Left kidney (tissue), 1 donor: ENCODE measurements at regions not wholly inside any gene's neighbourhood (a gene's known extent, or its start where the extent isn't known, plus 50 kb on each side); places are given as distances from the start of the nearest gene placed in this dataset.
A peak's percentile ranks its signal among the peaks of the same experiment; 100 is the strongest.
"Not testable (repeated sequence)": the region's sequence is repeated elsewhere in the genome, so short reads cannot be mapped to it uniquely, and the experiment has no call there.

ENCODE experiments used
- DNase-seq: peaks from one replicate; pipeline ENCODE4 v3.0.0-alpha.2; 2013

DNA sequence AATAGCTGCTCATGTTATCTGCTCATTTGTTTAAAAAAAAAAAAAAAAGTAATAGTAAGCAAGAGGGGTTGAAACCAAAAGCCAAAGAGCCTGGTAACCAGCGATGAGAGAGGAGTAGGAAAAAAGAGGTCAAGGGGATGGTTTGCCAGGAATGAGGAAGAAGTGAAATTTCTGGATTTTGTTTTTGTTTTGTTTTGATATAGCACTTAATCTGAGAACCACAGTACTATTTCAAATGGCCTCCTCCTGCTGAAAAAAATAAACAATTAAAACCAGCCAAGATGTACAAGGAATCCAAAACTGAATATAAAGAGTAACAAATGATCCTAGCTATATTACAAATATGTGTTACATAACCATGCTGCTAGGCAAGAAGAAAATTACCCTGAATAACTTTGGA, 213.1 kb downstream of the FGFR2 start:
- no peak for DNase-seq

DNA sequence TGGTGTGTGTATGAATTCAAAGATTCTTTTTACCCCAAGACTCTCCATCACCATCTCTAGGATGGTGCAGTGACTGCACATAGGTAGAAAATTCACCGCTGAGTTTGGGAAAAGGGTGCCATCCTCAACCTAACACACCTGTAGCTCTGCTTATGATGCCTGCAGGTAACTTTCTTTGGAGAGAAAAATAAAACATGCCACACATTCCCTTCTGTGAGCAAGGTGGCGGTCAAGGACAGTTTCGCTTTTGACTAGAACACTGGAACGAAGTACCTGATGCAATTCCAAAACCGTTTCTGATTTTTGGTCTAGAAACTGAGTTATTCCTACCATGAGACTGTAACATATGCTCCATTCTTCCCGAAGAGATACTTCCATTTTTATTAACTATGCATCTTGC, 205.6 kb downstream of the FGFR2 start:
- DNase-seq = no peak

DNA sequence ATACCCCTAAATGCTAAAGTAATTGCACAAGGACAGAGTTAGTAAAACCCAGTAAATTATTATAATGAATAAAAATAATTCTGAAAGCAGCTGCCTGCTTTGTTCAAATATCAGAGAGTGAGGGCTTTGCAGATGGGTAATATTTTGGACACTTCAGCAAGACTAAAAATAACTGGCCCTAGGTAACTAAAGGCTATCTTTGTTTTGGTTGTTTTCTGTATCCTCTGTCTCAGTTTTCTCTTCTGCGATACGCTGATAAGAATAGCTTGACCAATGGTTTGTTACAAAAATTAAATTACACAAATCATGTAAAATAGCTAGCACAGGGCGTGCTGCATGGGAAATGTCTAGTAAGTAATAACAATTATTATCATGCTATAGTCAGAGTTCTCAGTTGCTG, 204.7 kb downstream of the FGFR2 start:
- DNase-seq = no peak

DNA sequence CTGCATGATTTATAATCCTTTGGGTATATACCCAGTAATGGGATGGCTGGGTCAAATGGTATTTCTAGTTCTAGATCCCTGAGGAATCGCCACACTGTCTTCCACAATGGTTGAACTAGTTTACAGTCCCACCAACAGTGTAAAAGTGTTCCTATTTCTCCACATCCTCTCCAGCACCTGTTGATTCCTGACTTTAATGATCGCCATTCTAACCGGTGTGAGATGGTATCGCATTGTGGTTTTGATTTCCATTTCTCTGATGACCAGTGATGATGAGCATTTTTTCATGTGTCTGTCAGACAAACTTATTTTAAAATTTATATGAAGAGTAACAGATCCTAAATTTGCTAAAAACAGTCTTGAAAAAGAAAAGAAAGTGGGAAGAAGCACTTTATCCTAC, 197.7 kb downstream of the FGFR2 start:
- not testable (repeated sequence) for DNase-seq

DNA sequence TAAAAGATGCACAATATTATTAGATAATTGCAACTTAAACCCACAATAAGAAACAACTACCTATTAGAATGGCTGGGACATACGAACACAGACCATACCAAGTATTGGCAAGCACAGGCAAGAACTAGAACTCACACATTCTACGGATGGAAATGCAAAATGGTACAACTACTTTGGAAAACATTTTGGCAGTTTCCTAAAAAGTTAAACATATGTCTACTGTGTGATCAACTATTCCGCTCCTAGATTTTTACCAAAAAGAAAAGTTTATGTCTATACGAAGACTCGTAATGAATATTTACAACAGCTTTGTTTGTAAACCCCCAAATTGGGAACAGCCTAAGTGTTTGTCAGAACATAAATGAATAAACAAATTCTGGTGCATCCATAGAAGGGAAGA, 194.7 kb downstream of the FGFR2 start:
- DNase-seq = no peak

DNA sequence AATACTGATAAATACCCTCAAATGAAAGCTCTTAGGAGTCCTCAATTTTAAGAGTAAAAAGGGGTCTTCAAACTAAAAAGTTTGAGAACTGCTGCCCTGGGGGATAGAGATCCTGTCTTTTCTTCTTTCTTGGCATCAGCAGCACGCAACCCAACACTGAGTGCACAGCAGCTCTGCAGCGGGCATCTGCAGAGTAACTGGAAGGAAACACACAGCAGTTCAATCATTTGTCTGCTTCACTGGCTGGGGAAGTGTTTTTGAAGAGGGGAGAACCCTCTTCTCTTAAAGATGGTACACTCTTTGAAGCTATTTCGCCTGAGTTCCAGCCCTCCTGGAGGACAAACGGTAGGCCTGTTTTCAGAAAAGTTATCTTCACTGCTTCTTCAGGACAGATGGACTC, 193.6 kb downstream of the FGFR2 start:
- no peak for DNase-seq

DNA sequence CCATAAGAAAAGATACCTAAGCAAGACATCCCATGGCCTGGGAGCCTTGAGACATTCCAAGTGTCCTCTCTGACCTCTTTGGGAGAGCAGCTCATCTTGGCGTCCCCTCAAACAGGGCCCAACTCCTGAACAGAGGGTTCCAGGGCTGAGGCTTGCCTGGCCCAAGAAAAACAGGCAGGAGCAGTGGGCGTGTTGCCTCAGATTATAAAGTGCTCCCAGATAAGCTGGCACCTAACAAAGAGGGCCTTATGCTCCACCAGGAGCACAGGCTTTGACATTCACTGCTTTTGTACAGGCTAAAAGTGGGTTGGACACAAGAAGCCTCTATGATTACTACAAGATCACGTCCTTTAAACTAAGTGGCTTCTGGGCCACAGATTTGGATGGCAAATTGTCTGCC, 193.1 kb downstream of the FGFR2 start:
- DNase-seq = no peak

DNA sequence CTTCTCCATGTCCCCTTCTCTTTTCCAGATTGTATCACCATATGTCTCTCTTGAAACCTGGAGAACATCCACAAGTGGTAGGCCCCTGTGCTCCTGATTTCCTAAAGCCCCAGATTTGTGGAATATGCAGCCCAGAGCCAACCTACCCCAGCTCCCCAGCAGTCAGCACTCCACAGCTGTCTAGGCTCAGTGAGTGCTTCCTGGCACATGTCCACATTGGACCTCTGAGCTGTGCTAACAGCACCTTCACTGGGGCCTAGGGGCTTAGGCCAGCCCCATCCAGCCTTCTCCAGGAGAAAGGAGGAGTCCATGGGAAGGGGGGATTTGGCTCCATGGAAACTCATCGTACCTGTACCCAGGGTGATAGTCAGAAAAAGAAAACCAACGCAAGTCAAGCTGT, 192.7 kb downstream of the FGFR2 start:
- no peak for DNase-seq

DNA sequence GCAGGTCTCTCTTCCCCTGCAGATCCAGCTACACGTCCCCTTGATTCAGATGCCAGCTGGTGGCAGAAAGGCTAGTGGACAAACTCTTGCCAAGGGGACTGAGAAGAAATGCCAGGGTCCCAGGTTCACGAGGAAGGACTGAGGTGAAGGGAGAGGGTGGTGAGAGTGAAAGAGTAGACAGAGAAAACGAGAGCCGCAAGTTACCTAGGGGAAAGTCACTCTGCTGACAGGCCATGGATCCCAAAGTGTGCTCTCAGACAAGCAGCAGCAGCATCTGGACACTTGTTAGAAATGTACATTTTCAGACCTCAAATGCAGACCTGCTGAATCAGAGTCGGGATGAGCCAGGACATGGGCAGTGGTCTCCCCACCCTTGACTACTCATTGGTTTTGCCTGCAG, 192.3 kb downstream of the FGFR2 start:
- no peak for DNase-seq

DNA sequence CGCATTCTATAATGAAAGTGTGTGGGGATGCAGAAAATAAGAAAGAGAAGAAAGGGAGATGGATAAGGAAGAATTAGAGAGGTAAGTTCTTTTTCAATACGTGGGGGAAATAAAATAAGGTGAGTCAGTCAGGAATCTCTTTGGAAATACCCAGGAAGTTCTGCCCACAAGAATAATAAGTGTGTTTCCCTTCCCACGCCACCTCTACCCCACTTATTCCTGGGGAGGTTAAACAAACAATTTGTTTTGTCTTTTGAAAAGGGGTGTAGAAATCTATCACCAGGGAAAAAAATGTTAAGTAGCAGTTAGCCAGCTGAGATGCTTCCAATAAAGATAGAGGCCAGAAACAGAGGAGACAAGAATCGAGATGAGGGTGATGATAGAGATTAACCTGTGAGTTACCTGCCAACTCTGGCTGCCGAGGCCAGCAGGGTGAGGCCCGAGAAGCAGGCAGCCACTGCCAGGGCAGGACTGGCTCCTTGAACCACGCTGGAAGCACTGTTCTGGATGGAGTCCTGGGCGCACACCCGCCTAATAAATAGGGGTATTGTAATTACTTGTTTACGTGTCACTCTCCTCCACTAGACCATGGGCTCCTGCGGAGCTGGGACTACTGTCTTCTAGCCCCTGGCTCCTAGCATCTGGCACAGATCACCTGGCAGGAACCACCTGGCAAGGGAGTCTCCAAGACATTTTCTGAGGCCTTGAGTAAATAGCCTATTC, 191.3 kb downstream of the FGFR2 start:
- DNase-seq = no peak

DNA sequence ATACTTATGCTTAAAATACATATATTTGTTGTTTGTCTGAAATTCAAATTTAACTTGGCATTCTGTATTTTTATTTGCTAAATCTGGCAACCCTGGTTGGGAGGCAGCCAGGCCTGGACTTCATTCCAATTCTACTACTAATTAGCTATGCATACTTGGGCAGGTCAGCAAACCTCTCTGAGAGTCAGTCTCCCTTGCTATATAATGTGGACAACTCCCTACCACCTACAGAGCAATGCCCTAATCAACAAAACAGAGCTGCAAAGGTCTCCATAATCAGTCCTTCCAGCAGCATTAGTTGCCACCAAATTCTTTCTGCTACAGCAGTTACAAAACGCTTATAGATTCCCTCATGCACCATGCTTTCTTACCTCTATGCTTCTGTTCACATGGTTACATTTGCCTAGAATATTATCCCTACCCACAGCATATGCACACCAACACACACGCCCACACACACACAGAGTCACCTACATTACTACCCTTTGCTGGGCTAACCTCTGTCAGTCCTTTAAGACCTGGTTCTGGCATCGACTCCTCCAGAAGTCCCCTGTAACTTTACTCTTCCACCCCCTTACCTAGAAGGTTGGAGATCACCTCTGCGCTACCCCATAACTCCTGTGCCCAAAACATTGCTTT, 188.7 kb downstream of the FGFR2 start:
- no peak for DNase-seq

DNA sequence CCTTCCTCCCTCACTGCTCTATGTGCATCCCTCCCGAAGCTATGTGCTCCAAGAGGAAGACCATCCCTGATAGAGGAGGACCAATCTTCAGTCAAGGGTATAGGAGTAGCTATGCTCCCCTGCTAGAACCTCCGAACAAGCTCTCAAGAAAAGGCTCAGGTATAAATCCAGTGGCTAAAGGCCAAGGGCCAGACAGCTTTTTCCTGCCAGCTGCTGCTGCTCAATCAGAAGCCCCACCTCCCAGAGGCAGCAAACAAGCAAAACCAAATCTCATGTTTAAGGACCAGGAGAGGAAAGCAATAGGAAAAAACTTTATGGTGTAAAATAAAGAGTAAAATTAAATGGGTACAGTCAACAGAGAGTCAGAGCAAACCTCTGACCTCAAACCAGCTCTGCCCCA, 187.2 kb downstream of the FGFR2 start:
- DNase-seq = peak; percentile 53

DNA sequence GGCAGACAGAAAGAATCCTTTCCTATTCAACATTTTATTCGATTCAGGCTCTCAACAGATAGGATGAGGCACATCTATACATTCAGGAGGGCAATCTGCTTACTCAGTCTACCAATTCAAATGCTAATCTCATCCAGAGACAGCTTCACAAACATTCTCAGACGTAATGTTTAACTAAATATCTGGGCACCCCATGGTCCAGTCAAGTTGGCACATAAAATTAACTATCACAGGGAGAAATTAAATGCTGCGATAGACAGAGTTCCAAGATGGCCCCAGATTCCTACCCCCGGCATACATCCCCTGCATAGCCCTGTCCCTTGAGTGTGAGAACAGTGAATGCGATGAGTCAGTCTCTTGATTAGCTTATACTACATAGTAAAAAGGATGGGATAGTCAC, 184.3 kb downstream of the FGFR2 start:
- no peak for DNase-seq

DNA sequence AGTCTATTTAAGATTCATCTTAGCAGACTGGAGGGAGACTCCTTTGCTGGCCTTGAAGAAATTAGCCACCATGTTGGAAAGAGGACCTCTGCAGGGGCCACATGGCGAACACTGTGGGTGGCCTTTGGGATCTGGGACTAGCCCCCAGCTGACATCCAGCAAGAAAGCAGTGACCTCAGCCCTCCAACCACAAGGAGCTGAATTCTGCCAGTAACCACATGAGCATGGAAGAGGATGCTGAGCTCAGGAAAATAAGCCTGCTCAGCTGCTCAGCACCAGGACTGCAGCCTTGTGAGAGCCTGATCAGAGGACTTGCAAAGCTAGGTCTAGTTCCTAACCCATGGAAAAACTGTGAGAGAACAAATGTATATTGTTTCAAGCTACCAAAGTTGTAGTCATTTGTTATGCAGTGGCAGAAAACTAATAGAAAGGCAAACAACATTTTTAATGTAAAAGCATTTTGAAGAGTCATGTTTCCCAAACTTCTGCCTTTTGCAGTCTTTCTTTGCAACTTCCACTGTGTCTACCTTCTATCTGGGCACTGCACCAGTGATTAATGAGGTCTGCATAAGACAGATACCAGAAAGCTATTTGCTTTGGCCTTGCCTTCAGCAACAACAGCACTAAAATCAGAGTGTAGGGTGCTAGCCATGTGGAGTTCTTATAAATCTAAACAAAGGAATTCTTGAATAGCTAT, 183.7 kb downstream of the FGFR2 start:
- DNase-seq = no peak

DNA sequence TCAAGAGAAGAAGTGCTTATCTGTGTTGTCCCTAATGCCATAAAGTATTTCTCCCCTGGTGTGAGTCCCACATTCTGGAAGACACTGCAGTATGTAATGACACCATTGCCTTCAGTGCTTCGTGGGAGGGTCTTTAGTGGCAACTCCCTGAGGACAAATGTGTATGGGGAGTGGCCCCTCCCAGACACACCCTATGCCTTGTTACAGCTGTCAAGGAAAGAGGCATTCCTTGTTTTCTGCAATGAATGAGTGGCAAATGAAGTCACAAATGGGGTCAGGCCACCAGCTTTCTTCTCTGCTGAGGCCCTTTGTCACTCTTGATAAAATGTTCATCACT, 183.2 kb downstream of the FGFR2 start:
- DNase-seq = no peak

DNA sequence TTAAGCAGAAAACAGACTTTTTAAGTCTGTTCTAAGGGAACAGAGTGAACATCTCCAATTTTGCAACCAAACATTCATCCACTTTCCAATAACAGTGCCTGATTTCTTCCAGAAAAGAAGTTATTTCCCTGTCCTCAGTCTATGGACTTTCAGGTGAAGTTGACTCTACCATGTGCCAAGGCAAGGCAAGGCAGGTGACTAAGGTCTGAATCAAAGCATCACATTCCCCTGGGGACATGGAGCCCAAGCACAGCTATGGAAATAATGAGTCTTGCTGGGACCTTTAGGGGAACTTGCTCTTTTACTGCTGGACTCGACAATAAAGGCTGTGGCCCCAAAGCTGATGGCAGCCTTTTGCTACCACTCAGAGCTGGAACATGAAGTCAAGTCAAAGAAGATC, 182.2 kb downstream of the FGFR2 start:
- no peak for DNase-seq

DNA sequence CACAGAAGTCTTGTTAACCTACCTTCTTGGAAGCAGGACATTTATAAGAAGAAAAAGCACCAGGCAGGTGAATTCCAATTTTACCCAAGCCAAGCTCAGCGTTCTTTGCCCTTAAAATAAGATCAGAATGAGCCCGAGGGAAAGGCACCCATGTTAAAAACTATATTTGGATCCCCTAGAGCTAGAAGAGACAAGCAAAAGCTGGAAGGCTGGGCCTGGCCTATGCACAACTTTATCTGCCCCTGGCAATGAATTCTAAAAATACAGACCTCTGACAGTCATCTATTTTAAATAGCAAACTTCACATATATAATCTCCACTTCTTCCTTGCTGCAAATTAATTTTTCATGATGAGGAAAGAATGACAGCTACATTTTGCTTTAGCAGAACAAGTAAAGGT, 180.9 kb downstream of the FGFR2 start:
- no peak for DNase-seq

DNA sequence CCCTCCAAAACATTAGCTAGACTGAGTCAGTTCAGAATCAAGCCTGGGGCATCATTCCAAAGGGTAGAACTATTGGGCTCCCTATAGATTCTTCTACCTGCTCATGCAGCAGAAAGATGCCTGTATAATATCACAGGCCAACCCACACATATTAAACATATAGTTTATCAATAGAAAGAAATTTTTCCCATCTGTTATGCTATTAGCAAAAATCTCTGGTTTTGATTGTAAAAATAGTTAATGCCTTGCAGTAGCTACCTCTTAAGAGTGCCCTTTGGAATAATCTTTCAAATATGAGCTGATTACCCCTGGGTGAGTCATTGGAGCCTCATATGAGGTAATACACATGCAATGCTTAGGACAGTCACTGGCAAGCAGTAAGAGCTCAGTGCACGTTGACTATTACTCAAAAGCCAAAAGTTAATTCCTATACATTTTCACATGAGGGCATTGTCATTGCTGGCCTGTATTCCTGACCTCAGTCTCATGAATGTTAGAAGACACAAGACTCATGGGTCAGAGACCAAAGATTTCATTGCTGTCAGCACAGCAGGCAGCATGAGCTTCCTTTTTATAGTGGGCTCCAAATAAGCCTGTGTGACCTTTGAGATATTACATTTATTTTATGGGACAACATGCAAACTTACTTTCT, 180.0 kb downstream of the FGFR2 start:
- no peak for DNase-seq

DNA sequence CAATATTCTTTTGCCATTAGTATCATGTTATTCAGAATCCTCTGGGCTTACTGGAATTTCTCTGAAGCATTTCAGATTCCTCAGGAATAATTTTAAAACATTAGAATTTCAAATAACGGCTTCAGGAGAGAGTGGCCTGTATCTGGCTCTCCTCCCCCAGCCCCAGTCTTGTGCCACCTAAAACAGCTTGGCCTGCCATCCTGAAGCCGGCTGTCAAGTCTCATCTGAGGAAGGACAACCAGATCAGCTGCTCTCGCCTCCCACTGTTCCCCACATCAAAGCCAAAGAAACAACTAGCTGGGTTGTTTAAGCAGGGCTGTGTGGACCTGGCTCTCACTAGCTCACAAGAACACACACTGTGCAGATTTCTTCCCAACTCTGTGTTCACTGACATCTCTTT, 178.2 kb downstream of the FGFR2 start:
- DNase-seq = no peak

DNA sequence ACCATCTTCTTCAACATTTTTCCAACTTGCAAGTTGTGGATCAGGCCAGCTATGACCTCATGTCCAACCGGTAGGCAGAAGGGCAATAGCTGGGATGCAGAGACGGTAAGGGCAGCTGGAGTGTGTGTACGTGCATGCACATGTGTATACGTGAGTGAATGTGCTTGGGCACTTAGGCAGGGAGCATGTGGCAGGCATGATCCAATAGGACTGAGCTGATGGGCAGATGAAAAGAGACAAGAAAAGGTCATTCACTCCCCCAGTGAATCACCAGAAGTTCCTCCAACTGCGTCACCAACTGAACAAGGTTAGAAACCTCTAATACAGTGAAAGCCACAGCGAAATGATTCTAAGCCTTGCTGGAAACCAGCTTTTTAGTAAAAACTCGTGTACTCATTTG, 176.1 kb downstream of the FGFR2 start:
- no peak for DNase-seq

DNA sequence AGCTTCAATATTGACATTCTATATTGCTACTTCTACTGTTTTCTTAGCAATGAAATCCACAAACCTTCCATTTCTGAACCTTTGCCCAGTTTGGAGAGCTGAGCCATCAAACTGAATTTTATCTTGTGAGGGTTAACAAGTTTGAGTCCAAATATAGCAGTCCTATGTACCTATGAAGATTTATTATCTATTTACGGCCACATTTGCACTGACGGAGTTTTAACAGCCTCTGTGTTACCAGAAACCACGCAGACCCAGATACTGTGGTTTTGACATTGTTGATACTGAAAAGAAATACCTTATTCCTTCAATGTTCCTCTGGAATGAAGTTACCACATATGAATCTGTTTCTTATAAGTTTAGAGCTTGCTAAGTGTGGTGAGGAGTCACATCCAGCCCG, 172.6 kb downstream of the FGFR2 start:
- no peak for DNase-seq

DNA sequence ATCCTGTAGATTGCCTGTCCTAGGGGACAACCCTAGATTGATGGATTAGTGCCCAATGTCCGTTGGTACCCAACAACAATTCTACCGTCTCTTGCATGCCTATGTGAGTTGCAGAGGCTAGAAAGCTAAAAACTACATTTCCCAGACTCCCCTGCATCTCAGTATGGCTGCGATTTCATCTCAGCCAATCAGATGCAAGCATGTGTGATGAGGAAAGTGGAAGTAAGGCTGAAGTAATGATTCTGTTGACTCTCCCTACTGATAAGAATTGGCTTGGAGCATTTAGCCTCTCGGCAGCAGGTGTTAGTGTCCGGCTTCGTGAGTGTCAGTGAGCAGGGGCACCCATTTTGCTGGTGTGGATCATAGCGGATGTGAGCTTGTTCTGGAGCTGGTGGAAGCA, 171.9 kb downstream of the FGFR2 start:
- no peak for DNase-seq
